ENCODE measurements at regions not wholly inside any gene's neighbourhood (a gene's known extent, or its start where the extent isn't known, plus 50 kb on each side); places are given as distances from the start of the nearest gene placed in this dataset.

DNA sequence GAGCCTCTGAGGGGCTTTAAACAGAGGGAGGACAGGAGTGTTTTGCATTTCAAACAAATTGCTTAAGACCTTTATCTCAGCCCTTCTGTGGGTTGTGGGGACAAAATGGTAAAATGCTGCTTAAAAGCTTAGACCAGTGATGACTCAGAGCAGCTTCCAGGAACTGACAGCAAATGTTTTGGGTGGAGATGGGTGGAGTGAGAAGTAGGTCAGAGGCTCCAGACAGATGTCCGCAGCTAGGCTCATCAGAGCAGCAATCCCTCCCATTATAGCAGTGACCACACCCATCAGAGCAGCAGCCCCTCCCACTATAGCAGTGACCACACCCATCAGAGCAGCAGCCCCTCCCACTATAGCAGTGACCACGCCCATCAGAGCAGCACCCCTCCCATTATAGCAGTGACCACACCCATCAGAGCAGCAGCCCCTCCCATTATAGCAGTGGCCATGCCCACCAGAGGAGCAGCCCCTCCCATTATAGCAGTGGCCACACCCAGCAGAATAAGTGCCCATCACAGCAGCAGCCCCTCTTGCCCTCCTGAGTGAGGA is 532.2 kb downstream of the MATN1 start:
- TF ChIP-seq TAF1 (IDR thresholded peaks at IDR 0.05; ENCODE audit: borderline replicate concordance, insufficient read depth, low read length), result no peak
- TF ChIP-seq, protein P1, sequence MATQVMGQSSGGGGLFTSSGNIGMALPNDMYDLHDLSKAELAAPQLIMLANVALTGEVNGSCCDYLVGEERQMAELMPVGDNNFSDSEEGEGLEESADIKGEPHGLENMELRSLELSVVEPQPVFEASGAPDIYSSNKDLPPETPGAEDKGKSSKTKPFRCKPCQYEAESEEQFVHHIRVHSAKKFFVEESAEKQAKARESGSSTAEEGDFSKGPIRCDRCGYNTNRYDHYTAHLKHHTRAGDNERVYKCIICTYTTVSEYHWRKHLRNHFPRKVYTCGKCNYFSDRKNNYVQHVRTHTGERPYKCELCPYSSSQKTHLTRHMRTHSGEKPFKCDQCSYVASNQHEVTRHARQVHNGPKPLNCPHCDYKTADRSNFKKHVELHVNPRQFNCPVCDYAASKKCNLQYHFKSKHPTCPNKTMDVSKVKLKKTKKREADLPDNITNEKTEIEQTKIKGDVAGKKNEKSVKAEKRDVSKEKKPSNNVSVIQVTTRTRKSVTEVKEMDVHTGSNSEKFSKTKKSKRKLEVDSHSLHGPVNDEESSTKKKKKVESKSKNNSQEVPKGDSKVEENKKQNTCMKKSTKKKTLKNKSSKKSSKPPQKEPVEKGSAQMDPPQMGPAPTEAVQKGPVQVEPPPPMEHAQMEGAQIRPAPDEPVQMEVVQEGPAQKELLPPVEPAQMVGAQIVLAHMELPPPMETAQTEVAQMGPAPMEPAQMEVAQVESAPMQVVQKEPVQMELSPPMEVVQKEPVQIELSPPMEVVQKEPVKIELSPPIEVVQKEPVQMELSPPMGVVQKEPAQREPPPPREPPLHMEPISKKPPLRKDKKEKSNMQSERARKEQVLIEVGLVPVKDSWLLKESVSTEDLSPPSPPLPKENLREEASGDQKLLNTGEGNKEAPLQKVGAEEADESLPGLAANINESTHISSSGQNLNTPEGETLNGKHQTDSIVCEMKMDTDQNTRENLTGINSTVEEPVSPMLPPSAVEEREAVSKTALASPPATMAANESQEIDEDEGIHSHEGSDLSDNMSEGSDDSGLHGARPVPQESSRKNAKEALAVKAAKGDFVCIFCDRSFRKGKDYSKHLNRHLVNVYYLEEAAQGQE (IDR thresholded peaks at IDR 0.05; ENCODE audit: insufficient read depth in 1 of 2, low read depth in 2 of 2, low read length in 2 of 2), result no peak
- TF ChIP-seq FOXP2 (optimal IDR thresholded peaks at IDR 0.05; ENCODE audit: borderline replicate concordance, extremely low read depth, extremely low read length, insufficient read depth), result no peak
- no peak for TF ChIP-seq SIN3A (IDR thresholded peaks at IDR 0.05; ENCODE audit: borderline replicate concordance, insufficient read depth, low read length)
- no peak for TF ChIP-seq POLR2AphosphoS5 (IDR thresholded peaks at IDR 0.05; ENCODE audit: low read depth, low read length)

DNA sequence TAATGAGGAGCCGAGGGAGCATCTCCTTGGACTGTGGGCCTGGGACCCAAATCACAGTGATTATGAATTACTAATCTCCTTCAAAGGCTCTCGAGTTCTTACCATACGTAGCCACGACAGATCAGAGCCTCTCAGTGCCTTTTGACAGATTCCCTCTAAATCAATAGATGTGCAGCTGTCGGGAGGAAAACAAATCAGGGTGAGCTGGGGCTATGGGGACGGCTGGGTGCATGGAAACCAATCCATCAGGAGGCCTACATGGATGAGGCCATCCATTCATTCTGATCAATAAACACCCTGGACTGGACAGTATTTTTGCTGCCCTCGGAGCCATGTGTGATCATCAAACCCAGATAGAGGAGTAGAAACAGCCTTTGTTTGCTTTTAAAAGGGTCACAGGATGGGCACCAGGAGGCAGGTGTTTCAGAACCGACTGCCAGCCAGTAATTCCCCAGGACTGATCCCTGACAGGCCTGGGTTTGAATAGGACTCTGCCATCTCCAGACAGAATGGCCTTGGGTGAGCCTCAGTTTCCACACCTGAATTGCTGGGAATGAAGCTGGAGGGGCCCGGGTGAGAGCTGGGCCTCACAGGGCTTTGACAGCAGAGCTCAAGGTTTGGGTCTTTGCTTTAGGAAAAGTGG is 532.8 kb downstream of the MATN1 start:
- TF ChIP-seq FOXP2 (optimal IDR thresholded peaks at IDR 0.05; ENCODE audit: borderline replicate concordance, extremely low read depth, extremely low read length, insufficient read depth), result no peak
- TF ChIP-seq POLR2AphosphoS5 (IDR thresholded peaks at IDR 0.05; ENCODE audit: low read depth, low read length), result no peak
- TF ChIP-seq TAF1 (IDR thresholded peaks at IDR 0.05; ENCODE audit: borderline replicate concordance, insufficient read depth, low read length), result no peak
- TF ChIP-seq, protein P1 (IDR thresholded peaks at IDR 0.05; ENCODE audit: insufficient read depth in 1 of 2, low read depth in 2 of 2, low read length in 2 of 2), result no peak
- no peak for TF ChIP-seq SIN3A (IDR thresholded peaks at IDR 0.05; ENCODE audit: borderline replicate concordance, insufficient read depth, low read length)

- no peak for TF ChIP-seq SIN3A (IDR thresholded peaks at IDR 0.05; ENCODE audit: borderline replicate concordance, insufficient read depth, low read length)
- no peak for TF ChIP-seq FOXP2 (optimal IDR thresholded peaks at IDR 0.05; ENCODE audit: borderline replicate concordance, extremely low read depth, extremely low read length, insufficient read depth)
- TF ChIP-seq POLR2AphosphoS5 (IDR thresholded peaks at IDR 0.05; ENCODE audit: low read depth, low read length), result no peak
- TF ChIP-seq, protein P1 (IDR thresholded peaks at IDR 0.05; ENCODE audit: insufficient read depth in 1 of 2, low read depth in 2 of 2, low read length in 2 of 2), result no peak
- TF ChIP-seq TAF1 (IDR thresholded peaks at IDR 0.05; ENCODE audit: borderline replicate concordance, insufficient read depth, low read length), result no peak
Observed at GRCh38 chr1:30189818-30190500, 533.4 kb downstream of the MATN1 start.

DNA sequence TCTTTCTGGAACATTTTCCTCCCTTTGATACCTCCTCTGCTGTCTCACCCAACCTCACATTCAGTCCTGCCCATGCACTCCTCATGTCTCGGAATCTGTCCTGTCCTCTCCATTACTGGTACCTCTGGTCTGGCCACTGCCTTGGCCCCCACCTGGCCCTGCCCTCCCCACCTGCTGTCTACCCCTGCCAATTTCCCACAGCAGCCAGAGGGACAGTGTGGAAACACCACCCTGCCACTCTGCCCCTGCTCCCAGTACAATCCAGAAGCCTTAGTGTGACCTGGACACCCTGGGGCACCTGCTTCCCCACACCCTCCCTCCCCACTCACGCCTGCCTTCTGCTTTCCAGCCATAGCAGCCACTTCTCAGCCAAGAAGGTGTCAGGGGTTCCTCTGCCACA is 534.4 kb downstream of the MATN1 start:
- TF ChIP-seq, protein P1 (IDR thresholded peaks at IDR 0.05; ENCODE audit: insufficient read depth in 1 of 2, low read depth in 2 of 2, low read length in 2 of 2), result no peak
- TF ChIP-seq SIN3A (IDR thresholded peaks at IDR 0.05; ENCODE audit: borderline replicate concordance, insufficient read depth, low read length) (no peak), FOXP2 (optimal IDR thresholded peaks at IDR 0.05; ENCODE audit: borderline replicate concordance, extremely low read depth, extremely low read length, insufficient read depth) (no peak), TAF1 (IDR thresholded peaks at IDR 0.05; ENCODE audit: borderline replicate concordance, insufficient read depth, low read length) (no peak)

All from PFSK-1 (cell line).